Fibroblast of pulmonary artery (primary cell): ENCODE measurements at regions not wholly inside any gene's neighbourhood (a gene's known extent, or its start where the extent isn't known, plus 50 kb on each side); places are given as distances from the start of the nearest gene placed in this dataset.
"Not testable (repeated sequence)": the region's sequence is repeated elsewhere in the genome, so short reads cannot be mapped to it uniquely, and the experiment has no call there.

Experiments used
- DNase-seq: peaks from one replicate; pipeline ENCODE4 v3.0.0-alpha.2; 2010; ENCODE audit warnings: low read depth
- H3K4me3 ChIP-seq: replicated peaks from 2 replicates; pipeline ENCODE4 v1.5.1; 2011; ENCODE audit warnings: low read depth, mild to moderate bottlenecking, control low read depth, low read length, moderate library complexity
- CTCF ChIP-seq: IDR thresholded peaks from 2 replicates; pipeline ENCODE4 v1.5.1; 2011; ENCODE audit warnings: mild to moderate bottlenecking, control low read depth, low read length, inconsistent platforms; ENCODE audit errors: missing control alignments

- H3K4me3 ChIP-seq = no peak overlapping the region
- TF ChIP-seq CTCF = no peak
- no peak for DNase-seq
Measured at GRCh38 chr4:8719421-8719820, 126.9 kb downstream of the CPZ start.

- not testable (repeated sequence) for DNase-seq
Measured at GRCh38 chr4:8717470-8717869, 124.9 kb downstream of the CPZ start.

GRCh38 chr4:8710946-8711345, 118.4 kb downstream of the CPZ start:
- no peak overlapping the region for H3K4me3 ChIP-seq
- TF ChIP-seq CTCF = no peak
- no peak for DNase-seq

More at GRCh38 chr4:8717470-8717869, 124.9 kb downstream of the CPZ start:
- H3K4me3 ChIP-seq = not testable (repeated sequence)

GRCh38 chr4:8710416-8710815, 117.9 kb downstream of the CPZ start:
- TF ChIP-seq CTCF = no peak
- no peak overlapping the region for H3K4me3 ChIP-seq
- no peak for DNase-seq

GRCh38 chr4:8709729-8710360, 117.3 kb downstream of the CPZ start:
- TF ChIP-seq CTCF = no peak
- DNase-seq = no peak
- H3K4me3 ChIP-seq = no peak overlapping the region

- TF ChIP-seq CTCF = no peak
- DNase-seq = no peak
- no peak overlapping the region for H3K4me3 ChIP-seq
Measured at GRCh38 chr4:8709050-8709728, 116.6 kb downstream of the CPZ start.

GRCh38 chr4:8708401-8709021, 115.9 kb downstream of the CPZ start:
- no peak for DNase-seq
- no peak overlapping the region for H3K4me3 ChIP-seq
- no peak for TF ChIP-seq CTCF
